ENCODE measurements at regions not wholly inside any gene's neighbourhood (a gene's known extent, or its start where the extent isn't known, plus 50 kb on each side); places are given as distances from the start of the nearest gene placed in this dataset.

GRCh38 chr2:240205772-240206171 lies 65.3 kb upstream of the OTOS start:
- DNase-seq (ENCODE audit: low spot score) = no peak
- Histone ChIP-seq H3K9me3 (ENCODE audit: low read depth, low read length, poor library complexity, severe bottlenecking) (no peaks in the 10 kb centered on the region), H3K36me3 (ENCODE audit: insufficient read depth, low read length, poor library complexity, severe bottlenecking) (no peaks in the 10 kb centered on the region), H3K4me3 (ENCODE audit: low read depth, low read length, poor library complexity, severe bottlenecking) (no peak overlapping the region), H3K4me1 (ENCODE audit: insufficient read depth, low read length, poor library complexity, severe bottlenecking) (no peaks in the 10 kb centered on the region), H3K27ac (ENCODE audit: low read depth, low read length, poor library complexity, severe bottlenecking) (no peak overlapping the region), H3K27me3 (replicated peaks; ENCODE audit: insufficient read depth, low read depth, low read length, poor library complexity) (peaks cover 21% of the 10 kb centered on the region)
- TF ChIP-seq CTCF (conservative IDR thresholded peaks at IDR 0.05; ENCODE audit: low read depth, low read length) (no peak), EZH2 (IDR thresholded peaks at IDR 0.05; ENCODE audit: borderline replicate concordance, low read depth, low read length, poor library complexity, severe bottlenecking) (no peak)
- ChIA-PET POLR2A (ENCODE audit: low non-redundant PET) (no interaction called here), CTCF (no interaction called here)
- BruUV-seq (replicated peaks) = no TSS peak
- intact Hi-C loops (cut with micrococcal nuclease; ENCODE audit: unreplicated experiment) = no loop called here

- Histone ChIP-seq H3K36me3 (ENCODE audit: insufficient read depth, low read length, poor library complexity, severe bottlenecking) (no peaks in the 10 kb centered on the region), H3K9me3 (ENCODE audit: low read depth, low read length, poor library complexity, severe bottlenecking) (no peaks in the 10 kb centered on the region), H3K4me1 (ENCODE audit: insufficient read depth, low read length, poor library complexity, severe bottlenecking) (no peaks in the 10 kb centered on the region), H3K27me3 (replicated peaks; ENCODE audit: insufficient read depth, low read depth, low read length, poor library complexity) (peaks cover 13% of the 10 kb centered on the region), H3K27ac (ENCODE audit: low read depth, low read length, poor library complexity, severe bottlenecking) (no peak overlapping the region), H3K4me3 (ENCODE audit: low read depth, low read length, poor library complexity, severe bottlenecking) (no peak overlapping the region)
- POLR2A ChIA-PET (ENCODE audit: low non-redundant PET) = no interaction called here
- BruUV-seq (replicated peaks) = no TSS peak
- DNase-seq (ENCODE audit: low spot score) = no peak
- intact Hi-C loops (cut with micrococcal nuclease; ENCODE audit: unreplicated experiment) = no loop called here
- CTCF ChIA-PET = no interaction called here
- TF ChIP-seq CTCF (conservative IDR thresholded peaks at IDR 0.05; ENCODE audit: low read depth, low read length) (no peak), EZH2 (IDR thresholded peaks at IDR 0.05; ENCODE audit: borderline replicate concordance, low read depth, low read length, poor library complexity, severe bottlenecking) (no peak)
These were observed 66.2 kb upstream of the OTOS start for GRCh38 chr2:240206630-240207029.

- no peak for TF ChIP-seq EZH2 (IDR thresholded peaks at IDR 0.05; ENCODE audit: borderline replicate concordance, low read depth, low read length, poor library complexity, severe bottlenecking)
- no peak for TF ChIP-seq CTCF (conservative IDR thresholded peaks at IDR 0.05; ENCODE audit: low read depth, low read length)
- ChIA-PET CTCF (no interaction called here), POLR2A (ENCODE audit: low non-redundant PET) (no interaction called here)
- no peak overlapping the region for H3K27ac ChIP-seq (ENCODE audit: low read depth, low read length, poor library complexity, severe bottlenecking)
- no TSS peak for BruUV-seq (replicated peaks)
- intact Hi-C loops (cut with micrococcal nuclease; ENCODE audit: unreplicated experiment) = no loop called here
- no peaks in the 10 kb centered on the region for H3K9me3 ChIP-seq (ENCODE audit: low read depth, low read length, poor library complexity, severe bottlenecking)
- H3K4me3 ChIP-seq (ENCODE audit: low read depth, low read length, poor library complexity, severe bottlenecking) = no peak overlapping the region
- no peaks in the 10 kb centered on the region for H3K4me1 ChIP-seq (ENCODE audit: insufficient read depth, low read length, poor library complexity, severe bottlenecking)
- H3K36me3 ChIP-seq (ENCODE audit: insufficient read depth, low read length, poor library complexity, severe bottlenecking) = no peaks in the 10 kb centered on the region
- H3K27me3 ChIP-seq (replicated peaks; ENCODE audit: insufficient read depth, low read depth, low read length, poor library complexity) = peaks cover 7% of the 10 kb centered on the region
- no peak for DNase-seq (ENCODE audit: low spot score)
These were observed 67.2 kb upstream of the OTOS start for GRCh38 chr2:240207661-240208060.

Data from A673 (cell line).